ENCODE measurements at regions not wholly inside any gene's neighbourhood (a gene's known extent, or its start where the extent isn't known, plus 50 kb on each side); places are given as distances from the start of the nearest gene placed in this dataset.

GRCh38 chr5:144950996-144951395 is 780.3 kb downstream of the KCTD16 start:
- Histone ChIP-seq H3K4me1 (no peaks in the 10 kb centered on the region), H3K9me3 (no peaks in the 10 kb centered on the region), H3K27ac (no peak overlapping the region), H3K36me3 (no peaks in the 10 kb centered on the region), H3K4me3 (no peak overlapping the region), H3K27me3 (no peaks in the 10 kb centered on the region)
- TF ChIP-seq POLR2A (IDR thresholded peaks at IDR 0.05) (no peak), CTCF (IDR thresholded peaks at IDR 0.05) (no peak)
- 34 to 66% methylated on average over 2 of the region's 2 CpGs for WGBS, 2 donors
- intact Hi-C loops (cut with DNase I) = no loop called here
- no peak for DNase-seq

DNA sequence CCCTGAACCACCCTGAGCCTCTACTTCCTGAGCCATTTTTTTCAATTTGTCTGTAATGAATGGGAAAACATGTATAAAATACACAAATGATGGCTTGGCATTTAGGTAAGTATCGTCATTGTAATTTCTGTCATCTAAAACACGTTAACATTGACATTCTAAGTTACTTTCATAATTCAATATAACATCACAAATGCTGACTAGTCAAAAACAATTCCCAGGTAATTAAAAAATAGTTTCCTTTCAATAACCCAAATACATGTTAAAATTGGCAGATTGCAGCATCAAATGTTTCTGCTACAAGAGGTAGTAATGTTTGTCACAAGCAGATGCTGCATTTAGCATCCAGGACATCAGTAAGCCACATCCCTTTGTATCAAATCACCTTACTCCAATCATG is 776.4 kb downstream of the KCTD16 start:
- DNase-seq = no peak
- WGBS, 2 donors = 67 to 80% methylated on average over 2 of the region's 2 CpGs
- intact Hi-C loops (cut with DNase I) = no loop called here

DNA sequence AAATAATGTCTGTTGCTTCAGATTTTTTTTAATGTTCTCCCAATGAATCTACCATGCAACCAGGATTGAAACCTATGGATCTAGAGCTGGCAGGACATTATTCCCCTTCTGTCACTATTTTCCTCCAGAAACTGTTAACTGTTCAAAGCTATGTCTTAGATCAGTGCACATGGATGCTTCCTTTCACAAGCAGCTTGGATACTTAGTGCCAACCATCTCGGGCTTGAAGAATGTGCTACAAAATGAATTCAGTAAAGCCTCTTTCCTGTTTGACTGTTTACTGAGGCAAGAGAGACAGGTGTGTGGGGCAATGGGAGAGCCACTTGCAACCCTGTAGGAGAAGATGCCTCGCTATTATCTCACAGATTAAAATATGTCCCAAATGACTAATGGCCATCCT is 774.8 kb downstream of the KCTD16 start:
- Histone ChIP-seq H3K27ac (no peak overlapping the region), H3K9me3 (no peaks in the 10 kb centered on the region), H3K4me3 (no peak overlapping the region), H3K36me3 (no peaks in the 10 kb centered on the region), H3K27me3 (no peaks in the 10 kb centered on the region), H3K4me1 (no peaks in the 10 kb centered on the region)
- intact Hi-C loops (cut with DNase I) = no loop called here
- DNase-seq = no peak
- 37 to 40% methylated on average over 2 of the region's 2 CpGs for WGBS, 2 donors
- TF ChIP-seq CTCF (IDR thresholded peaks at IDR 0.05) (no peak), POLR2A (IDR thresholded peaks at IDR 0.05) (no peak)

More for the DNA sequence above, 776.4 kb downstream of the KCTD16 start:
- Histone ChIP-seq H3K9me3 (no peaks in the 10 kb centered on the region), H3K27me3 (no peaks in the 10 kb centered on the region), H3K4me3 (no peak overlapping the region), H3K36me3 (no peaks in the 10 kb centered on the region), H3K4me1 (no peaks in the 10 kb centered on the region), H3K27ac (no peak overlapping the region)
- no peak for TF ChIP-seq POLR2A (IDR thresholded peaks at IDR 0.05)
- no peak for TF ChIP-seq CTCF (IDR thresholded peaks at IDR 0.05)

DNA sequence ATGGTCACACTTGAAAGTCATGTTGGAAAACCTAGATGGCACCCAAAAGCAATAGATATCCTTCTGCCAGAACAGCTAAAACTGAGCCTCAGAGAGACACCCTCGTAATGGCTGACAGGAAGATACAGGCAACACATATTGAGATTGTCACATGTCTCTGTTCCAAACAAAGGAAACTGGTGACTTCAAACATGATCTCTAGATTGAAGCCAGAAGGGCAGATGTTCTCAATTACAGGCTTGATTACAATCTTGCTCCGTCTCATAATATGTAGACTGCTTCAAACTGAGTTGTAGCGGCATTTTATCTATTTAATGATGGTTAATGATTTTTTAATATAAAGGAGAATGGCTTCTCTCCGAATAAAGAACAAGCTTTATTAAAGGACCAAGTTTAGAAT is 774.3 kb downstream of the KCTD16 start:
- no peaks in the 10 kb centered on the region for H3K4me1 ChIP-seq
- 48 to 58% methylated on average over 4 of the region's 4 CpGs for WGBS, 2 donors
- H3K9me3 ChIP-seq = no peaks in the 10 kb centered on the region
- no peaks in the 10 kb centered on the region for H3K36me3 ChIP-seq
- no peak overlapping the region for H3K4me3 ChIP-seq
- no peak for DNase-seq
- no peak for TF ChIP-seq POLR2A (IDR thresholded peaks at IDR 0.05)
- TF ChIP-seq CTCF (IDR thresholded peaks at IDR 0.05) = no peak
- no peaks in the 10 kb centered on the region for H3K27me3 ChIP-seq
- intact Hi-C loops (cut with DNase I) = no loop called here
- H3K27ac ChIP-seq = no peak overlapping the region

GRCh38 chr5:144941004-144941403 is 770.3 kb downstream of the KCTD16 start:
- Histone ChIP-seq H3K4me1 (no peaks in the 10 kb centered on the region), H3K9me3 (no peaks in the 10 kb centered on the region), H3K36me3 (no peaks in the 10 kb centered on the region), H3K27ac (no peak overlapping the region), H3K27me3 (no peaks in the 10 kb centered on the region), H3K4me3 (no peak overlapping the region)
- TF ChIP-seq POLR2A (IDR thresholded peaks at IDR 0.05) (no peak), CTCF (IDR thresholded peaks at IDR 0.05) (no peak)
- intact Hi-C loops (cut with DNase I) = no loop called here
- no peak for DNase-seq

Data from esophagus squamous epithelium (tissue), 5 donors.